Liver (tissue), 8 donors: ENCODE measurements at regions not wholly inside any gene's neighbourhood (a gene's known extent, or its start where the extent isn't known, plus 50 kb on each side); places are given as distances from the start of the nearest gene placed in this dataset.

ENCODE experiments used
- DNase-seq: peaks from one replicate; pipeline ENCODE4 v3.0.0-alpha.2; 2017; ENCODE audit warnings: low spot score
- H3K27ac ChIP-seq, 2 donors: one replicate each; pipeline ENCODE4 v1.7.0; 2013; ENCODE audit warnings: inconsistent platforms in 2 of 2, low read length in 2 of 2, control low read depth in 1 of 2, low read depth in 1 of 2, mild to moderate bottlenecking in 1 of 2
- H3K27me3 ChIP-seq, 4 donors: one replicate each; pipeline versions ENCODE4 v1.6.1 to v1.7.0; 2013; ENCODE audit warnings: low read length in 3 of 4, inconsistent platforms in 1 of 4, mild to moderate bottlenecking in 1 of 4, moderate library complexity in 1 of 4; ENCODE audit not compliant: control insufficient read depth in 4 of 4, insufficient read depth in 4 of 4
- H3K36me3 ChIP-seq, 4 donors: one replicate each; pipeline versions ENCODE4 v1.6.1 to v1.7.0; 2013; ENCODE audit warnings: low read length in 3 of 4, mild to moderate bottlenecking in 3 of 4, low read depth in 1 of 4, moderate library complexity in 1 of 4; ENCODE audit not compliant: control insufficient read depth in 4 of 4, insufficient read depth in 3 of 4
- H3K4me1 ChIP-seq, 4 donors: one replicate each; pipeline versions ENCODE4 v1.6.1 to v1.7.0; 2013; ENCODE audit warnings: low read length in 3 of 4, mild to moderate bottlenecking in 3 of 4, moderate library complexity in 1 of 4; ENCODE audit not compliant: control insufficient read depth in 4 of 4, insufficient read depth in 4 of 4
- H3K4me3 ChIP-seq, 3 donors: one replicate each; pipeline versions ENCODE4 v1.6.1 to v1.7.0; 2013; ENCODE audit warnings: low read length in 3 of 3, control low read depth in 1 of 3, low read depth in 1 of 3, mild to moderate bottlenecking in 1 of 3
- H3K9ac ChIP-seq, 2 donors: one replicate each; pipeline ENCODE4 v1.7.0; 2013; ENCODE audit warnings: low read length in 2 of 2, mild to moderate bottlenecking in 2 of 2, moderate library complexity in 2 of 2, control low read depth in 1 of 2, low read depth in 1 of 2
- H3K9me3 ChIP-seq, 4 donors: one replicate each; pipeline versions ENCODE4 v1.6.1 to v1.7.0; 2013; ENCODE audit warnings: low read length in 3 of 4; ENCODE audit not compliant: control insufficient read depth in 4 of 4
- EGR1 ChIP-seq, 2 donors: IDR thresholded peaks; 2 replicates each; pipeline ENCODE4 v1.6.1; 2016 to 2018; ENCODE audit warnings: antibody characterized with exemption in 2 of 2, low read depth in 2 of 2
- FOXA1 ChIP-seq: IDR thresholded peaks from 2 replicates; pipeline ENCODE4 v1.6.1; 2016; ENCODE audit warnings: antibody characterized with exemption
- FOXA2 ChIP-seq: IDR thresholded peaks from 2 replicates; pipeline ENCODE4 v1.6.1; 2016; ENCODE audit warnings: antibody characterized with exemption
- GABPA ChIP-seq, 2 donors: IDR thresholded peaks in 1 of 2; conservative IDR thresholded peaks in 1 of 2; 2 replicates each; pipeline ENCODE4 v1.6.1; 2016; ENCODE audit warnings: antibody characterized with exemption in 2 of 2, mild to moderate bottlenecking in 1 of 2, moderate library complexity in 1 of 2
- HNF4A ChIP-seq, 2 donors: conservative IDR thresholded peaks; 2 replicates each; pipeline ENCODE4 v1.6.1; 2016; ENCODE audit warnings: antibody characterized with exemption in 2 of 2, mild to moderate bottlenecking in 2 of 2
- HNF4G ChIP-seq: IDR thresholded peaks from 2 replicates; pipeline ENCODE4 v1.6.1; 2016; ENCODE audit warnings: antibody characterized with exemption
- JUND ChIP-seq, 2 donors: IDR thresholded peaks; 2 replicates each; pipeline ENCODE4 v1.6.1; 2016; ENCODE audit warnings: antibody characterized with exemption in 2 of 2
- NR2F2 ChIP-seq: IDR thresholded peaks from 2 replicates; pipeline ENCODE4 v1.6.1; 2016; ENCODE audit warnings: antibody characterized with exemption
- RAD21 ChIP-seq, 2 donors: IDR thresholded peaks; 2 replicates each; pipeline ENCODE4 v1.6.1; 2016; ENCODE audit warnings: antibody characterized with exemption in 2 of 2, mild to moderate bottlenecking in 2 of 2
- RXRA ChIP-seq, 2 donors: IDR thresholded peaks; 2 replicates each; pipeline ENCODE4 v1.6.1; 2017 to 2018; ENCODE audit warnings: antibody characterized with exemption in 2 of 2, mild to moderate bottlenecking in 1 of 2
- SP1 ChIP-seq: IDR thresholded peaks from 2 replicates; pipeline ENCODE4 v1.6.1; 2018; ENCODE audit warnings: antibody characterized with exemption, mild to moderate bottlenecking
- YY1 ChIP-seq: IDR thresholded peaks from 2 replicates; pipeline ENCODE4 v1.6.1; 2016; ENCODE audit warnings: antibody characterized with exemption, mild to moderate bottlenecking
- WGBS: extraction: QIAGEN DNeasy Blood & Tissue Kit; methylation state at CpG from one replicate; pipeline ENCODE4 v1.1.7; 2013; 5-methylcytosine and 5-hydroxymethylcytosine counted together
- TF ChIP-seq, protein P1 (sequence below): IDR thresholded peaks from 2 replicates; pipeline ENCODE4 v1.6.1; 2016; ENCODE audit warnings: antibody characterized with exemption, mild to moderate bottlenecking
- TF ChIP-seq, protein P2 (sequence below): fragments of 150-350 bp; IDR thresholded peaks from 2 replicates; pipeline ENCODE4 v1.5.1; 2017; ENCODE audit warnings: improper control_type of control experiment, low read depth, low read length; ENCODE audit not compliant: missing input control
- TF ChIP-seq, protein P3 (sequence below): IDR thresholded peaks from 2 replicates; pipeline ENCODE4 v1.6.1; 2016; ENCODE audit warnings: antibody characterized with exemption
- TF ChIP-seq, protein P4 (sequence below): IDR thresholded peaks from 2 replicates; pipeline ENCODE4 v1.6.1; 2016; ENCODE audit warnings: antibody characterized with exemption
- TF ChIP-seq, protein P5 (sequence below): IDR thresholded peaks from 2 replicates; pipeline ENCODE4 v1.6.1; 2016; ENCODE audit warnings: antibody characterized with exemption
- donor health status: healthy.
- donor health status: healthy.
- donor health status: healthy.
- donor health status: healthy.
- donor health status: healthy.

DNA sequence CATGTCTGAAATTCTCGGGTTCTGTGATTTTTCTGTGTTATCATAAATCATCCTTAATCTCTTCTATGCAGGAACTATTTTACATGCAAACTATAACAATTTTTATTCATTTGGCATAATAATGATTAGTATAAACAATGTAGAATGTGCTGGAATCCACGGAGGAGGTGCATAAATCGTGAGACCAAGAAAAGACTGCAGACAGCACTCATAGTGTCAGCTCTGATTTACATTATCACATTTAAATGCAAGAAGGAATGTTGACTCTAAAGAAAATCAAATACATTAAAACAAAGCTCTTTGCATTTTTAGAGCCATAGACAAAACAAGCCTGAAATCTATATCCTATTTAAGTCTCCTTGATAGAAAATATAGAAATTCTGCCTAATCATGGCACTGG, 501.7 kb upstream of the STXBP6 start:
- WGBS, result 44% methylated on average over 3 of the region's 3 CpGs
- Histone ChIP-seq H3K9me3 (no peaks in the 10 kb centered on the region), H3K9ac (no peak overlapping the region), H3K36me3 (no peaks in the 10 kb centered on the region), H3K27me3 (no peaks in the 10 kb centered on the region), H3K4me1 (peaks cover 0 to 1% (median 0%) of the 10 kb centered on the region in 4 donors), H3K27ac (no peak overlapping the region), H3K4me3 (no peak overlapping the region)
- DNase-seq, result no peak
- TF ChIP-seq SP1 (no peak), JUND (IDR thresholded peaks at IDR 0.05) (no peak), FOXA2 (no peak), YY1 (no peak), FOXA1 (no peak), EGR1 (IDR thresholded peaks at IDR 0.05; ENCODE audit: low read depth in 2 of 2) (no peak), HNF4G (no peak), HNF4A (conservative IDR thresholded peaks at IDR 0.05) (no peak), GABPA (IDR thresholded peaks at IDR 0.05 in 1 of 2, conservative IDR thresholded peaks at IDR 0.05 in 1 of 2) (no peak), RAD21 (IDR thresholded peaks at IDR 0.05) (no peak), NR2F2 (no peak)
- TF ChIP-seq, protein P1, sequence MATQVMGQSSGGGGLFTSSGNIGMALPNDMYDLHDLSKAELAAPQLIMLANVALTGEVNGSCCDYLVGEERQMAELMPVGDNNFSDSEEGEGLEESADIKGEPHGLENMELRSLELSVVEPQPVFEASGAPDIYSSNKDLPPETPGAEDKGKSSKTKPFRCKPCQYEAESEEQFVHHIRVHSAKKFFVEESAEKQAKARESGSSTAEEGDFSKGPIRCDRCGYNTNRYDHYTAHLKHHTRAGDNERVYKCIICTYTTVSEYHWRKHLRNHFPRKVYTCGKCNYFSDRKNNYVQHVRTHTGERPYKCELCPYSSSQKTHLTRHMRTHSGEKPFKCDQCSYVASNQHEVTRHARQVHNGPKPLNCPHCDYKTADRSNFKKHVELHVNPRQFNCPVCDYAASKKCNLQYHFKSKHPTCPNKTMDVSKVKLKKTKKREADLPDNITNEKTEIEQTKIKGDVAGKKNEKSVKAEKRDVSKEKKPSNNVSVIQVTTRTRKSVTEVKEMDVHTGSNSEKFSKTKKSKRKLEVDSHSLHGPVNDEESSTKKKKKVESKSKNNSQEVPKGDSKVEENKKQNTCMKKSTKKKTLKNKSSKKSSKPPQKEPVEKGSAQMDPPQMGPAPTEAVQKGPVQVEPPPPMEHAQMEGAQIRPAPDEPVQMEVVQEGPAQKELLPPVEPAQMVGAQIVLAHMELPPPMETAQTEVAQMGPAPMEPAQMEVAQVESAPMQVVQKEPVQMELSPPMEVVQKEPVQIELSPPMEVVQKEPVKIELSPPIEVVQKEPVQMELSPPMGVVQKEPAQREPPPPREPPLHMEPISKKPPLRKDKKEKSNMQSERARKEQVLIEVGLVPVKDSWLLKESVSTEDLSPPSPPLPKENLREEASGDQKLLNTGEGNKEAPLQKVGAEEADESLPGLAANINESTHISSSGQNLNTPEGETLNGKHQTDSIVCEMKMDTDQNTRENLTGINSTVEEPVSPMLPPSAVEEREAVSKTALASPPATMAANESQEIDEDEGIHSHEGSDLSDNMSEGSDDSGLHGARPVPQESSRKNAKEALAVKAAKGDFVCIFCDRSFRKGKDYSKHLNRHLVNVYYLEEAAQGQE, result no peak
- TF ChIP-seq, protein P2, sequence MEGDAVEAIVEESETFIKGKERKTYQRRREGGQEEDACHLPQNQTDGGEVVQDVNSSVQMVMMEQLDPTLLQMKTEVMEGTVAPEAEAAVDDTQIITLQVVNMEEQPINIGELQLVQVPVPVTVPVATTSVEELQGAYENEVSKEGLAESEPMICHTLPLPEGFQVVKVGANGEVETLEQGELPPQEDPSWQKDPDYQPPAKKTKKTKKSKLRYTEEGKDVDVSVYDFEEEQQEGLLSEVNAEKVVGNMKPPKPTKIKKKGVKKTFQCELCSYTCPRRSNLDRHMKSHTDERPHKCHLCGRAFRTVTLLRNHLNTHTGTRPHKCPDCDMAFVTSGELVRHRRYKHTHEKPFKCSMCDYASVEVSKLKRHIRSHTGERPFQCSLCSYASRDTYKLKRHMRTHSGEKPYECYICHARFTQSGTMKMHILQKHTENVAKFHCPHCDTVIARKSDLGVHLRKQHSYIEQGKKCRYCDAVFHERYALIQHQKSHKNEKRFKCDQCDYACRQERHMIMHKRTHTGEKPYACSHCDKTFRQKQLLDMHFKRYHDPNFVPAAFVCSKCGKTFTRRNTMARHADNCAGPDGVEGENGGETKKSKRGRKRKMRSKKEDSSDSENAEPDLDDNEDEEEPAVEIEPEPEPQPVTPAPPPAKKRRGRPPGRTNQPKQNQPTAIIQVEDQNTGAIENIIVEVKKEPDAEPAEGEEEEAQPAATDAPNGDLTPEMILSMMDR, result no peak
- TF ChIP-seq, protein P3, sequence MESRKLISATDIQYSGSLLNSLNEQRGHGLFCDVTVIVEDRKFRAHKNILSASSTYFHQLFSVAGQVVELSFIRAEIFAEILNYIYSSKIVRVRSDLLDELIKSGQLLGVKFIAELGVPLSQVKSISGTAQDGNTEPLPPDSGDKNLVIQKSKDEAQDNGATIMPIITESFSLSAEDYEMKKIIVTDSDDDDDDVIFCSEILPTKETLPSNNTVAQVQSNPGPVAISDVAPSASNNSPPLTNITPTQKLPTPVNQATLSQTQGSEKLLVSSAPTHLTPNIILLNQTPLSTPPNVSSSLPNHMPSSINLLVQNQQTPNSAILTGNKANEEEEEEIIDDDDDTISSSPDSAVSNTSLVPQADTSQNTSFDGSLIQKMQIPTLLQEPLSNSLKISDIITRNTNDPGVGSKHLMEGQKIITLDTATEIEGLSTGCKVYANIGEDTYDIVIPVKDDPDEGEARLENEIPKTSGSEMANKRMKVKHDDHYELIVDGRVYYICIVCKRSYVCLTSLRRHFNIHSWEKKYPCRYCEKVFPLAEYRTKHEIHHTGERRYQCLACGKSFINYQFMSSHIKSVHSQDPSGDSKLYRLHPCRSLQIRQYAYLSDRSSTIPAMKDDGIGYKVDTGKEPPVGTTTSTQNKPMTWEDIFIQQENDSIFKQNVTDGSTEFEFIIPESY, result no peak
- TF ChIP-seq, protein P4, sequence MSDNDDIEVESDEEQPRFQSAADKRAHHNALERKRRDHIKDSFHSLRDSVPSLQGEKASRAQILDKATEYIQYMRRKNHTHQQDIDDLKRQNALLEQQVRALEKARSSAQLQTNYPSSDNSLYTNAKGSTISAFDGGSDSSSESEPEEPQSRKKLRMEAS, result no peak
- TF ChIP-seq, protein P5, sequence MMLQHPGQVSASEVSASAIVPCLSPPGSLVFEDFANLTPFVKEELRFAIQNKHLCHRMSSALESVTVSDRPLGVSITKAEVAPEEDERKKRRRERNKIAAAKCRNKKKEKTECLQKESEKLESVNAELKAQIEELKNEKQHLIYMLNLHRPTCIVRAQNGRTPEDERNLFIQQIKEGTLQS, result no peak

DNA sequence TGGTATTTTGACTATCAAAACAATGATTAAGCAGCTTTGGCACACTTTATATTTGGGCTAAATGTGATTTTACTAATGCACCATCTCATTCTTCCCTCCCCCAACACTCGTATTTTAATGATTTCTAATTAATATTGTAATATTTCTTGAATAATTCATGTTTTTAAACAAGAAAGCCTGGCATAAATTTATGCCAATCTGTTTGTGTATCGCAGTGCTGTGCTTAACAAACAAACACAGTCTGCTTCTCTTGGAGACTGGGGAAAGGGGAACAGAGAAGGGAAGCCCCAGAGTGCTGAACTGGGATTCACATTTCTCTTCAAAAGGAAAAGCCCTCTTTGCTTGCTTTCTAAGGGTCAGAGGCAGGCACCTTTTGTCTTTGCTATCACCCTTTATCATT, 496.9 kb upstream of the STXBP6 start:
- DNase-seq, result no peak
- 55% methylated on average over 2 of the region's 2 CpGs for WGBS
- Histone ChIP-seq H3K27me3 (no peaks in the 10 kb centered on the region), H3K9ac (no peak overlapping the region), H3K36me3 (no peaks in the 10 kb centered on the region), H3K4me3 (no peak overlapping the region), H3K27ac (no peak overlapping the region), H3K9me3 (no peaks in the 10 kb centered on the region), H3K4me1 (peaks cover 0 to 1% (median 0%) of the 10 kb centered on the region in 4 donors)
- TF ChIP-seq YY1 (no peak), FOXA1 (no peak), NR2F2 (no peak), RAD21 (IDR thresholded peaks at IDR 0.05) (no peak), GABPA (IDR thresholded peaks at IDR 0.05 in 1 of 2, conservative IDR thresholded peaks at IDR 0.05 in 1 of 2) (no peak), SP1 (no peak), JUND (IDR thresholded peaks at IDR 0.05) (no peak), EGR1 (IDR thresholded peaks at IDR 0.05; ENCODE audit: low read depth in 2 of 2) (no peak), HNF4A (conservative IDR thresholded peaks at IDR 0.05) (no peak), HNF4G (no peak), RXRA (IDR thresholded peaks at IDR 0.05) (no peak)
- TF ChIP-seq, protein P2, result no peak
- TF ChIP-seq, protein P5, result no peak
- TF ChIP-seq, protein P1, result no peak
